ENCODE measurements at regions not wholly inside any gene's neighbourhood (a gene's known extent, or its start where the extent isn't known, plus 50 kb on each side); places are given as distances from the start of the nearest gene placed in this dataset.

DNA sequence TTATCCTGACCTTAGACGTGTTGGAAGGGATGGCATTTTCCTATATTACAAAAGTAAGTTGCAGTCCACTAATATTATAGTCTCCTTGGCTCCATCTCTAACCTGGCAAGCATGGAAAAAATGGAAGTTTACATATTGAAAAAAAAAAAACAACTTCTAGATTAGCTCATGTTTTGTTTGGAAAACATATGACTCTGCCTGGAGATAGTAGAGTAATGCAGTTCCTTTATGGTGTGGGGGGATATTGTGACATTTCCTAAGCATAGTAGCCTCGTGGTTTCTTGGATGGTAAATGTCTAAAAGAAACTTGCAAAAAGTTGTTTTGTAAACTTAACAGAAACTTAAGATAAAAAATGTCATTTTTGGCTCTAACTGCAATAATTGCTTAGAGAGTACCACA, 244.4 kb upstream of the FBXL7 start:
- 63% methylated on average over 2 of the region's 2 CpGs for WGBS (ENCODE audit: low lambda C conversion rate, missing lambda C conversion rate)

DNA sequence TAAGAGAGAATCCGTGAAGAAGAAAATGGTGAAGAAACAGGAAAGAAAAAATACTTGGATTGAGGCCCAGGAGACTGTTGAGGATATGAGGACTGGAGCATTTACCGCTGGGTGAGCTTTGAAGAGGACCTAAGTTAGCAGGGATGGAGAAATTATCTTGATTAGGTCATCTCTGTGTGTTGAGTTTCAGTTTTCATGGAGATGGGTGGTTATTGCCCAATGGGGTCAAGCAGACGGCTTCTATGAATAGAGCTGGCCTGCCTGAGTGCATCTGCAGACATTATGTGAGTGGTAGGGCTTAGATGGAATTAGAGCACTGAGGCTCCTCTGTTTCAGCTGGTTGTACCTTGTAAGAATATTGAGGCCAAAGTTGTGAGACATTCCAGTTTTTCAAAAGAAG, 245.4 kb upstream of the FBXL7 start:
- Histone ChIP-seq H3K4me2 (no peak overlapping the region), H3K79me2 (no peaks in the 10 kb centered on the region), H3K27ac (peak overlapping the region; percentile 67), H3K36me3 (replicated peaks; ENCODE audit: insufficient read depth, low read depth) (no peaks in the 10 kb centered on the region), H3K4me1 (ENCODE audit: insufficient read depth) (peaks cover 4% of the 10 kb centered on the region), H4K20me1 (ENCODE audit: insufficient read depth, poor library complexity, severe bottlenecking) (no peaks in the 10 kb centered on the region), H3K9me2 (replicated peaks; ENCODE audit: insufficient read depth) (no peaks in the 10 kb centered on the region), H3K27me3 (no peaks in the 10 kb centered on the region), H2AFZ (no peak overlapping the region), H3K4me3 (no peak overlapping the region), H3K9me3 (ENCODE audit: low read depth) (no peaks in the 10 kb centered on the region)
- 74% methylated on average over 3 of the region's 3 CpGs for WGBS (ENCODE audit: low lambda C conversion rate, missing lambda C conversion rate)
- DNase-seq (ENCODE audit: low spot score): peak; percentile 38
- TF ChIP-seq EZH2phosphoT487 (IDR thresholded peaks at IDR 0.05; ENCODE audit: low read depth, severe bottlenecking, unreplicated experiment) (no peak), EZH2 (IDR thresholded peaks at IDR 0.05; ENCODE audit: borderline replicate concordance) (no peak)
- TF ChIP-seq, protein P1, sequence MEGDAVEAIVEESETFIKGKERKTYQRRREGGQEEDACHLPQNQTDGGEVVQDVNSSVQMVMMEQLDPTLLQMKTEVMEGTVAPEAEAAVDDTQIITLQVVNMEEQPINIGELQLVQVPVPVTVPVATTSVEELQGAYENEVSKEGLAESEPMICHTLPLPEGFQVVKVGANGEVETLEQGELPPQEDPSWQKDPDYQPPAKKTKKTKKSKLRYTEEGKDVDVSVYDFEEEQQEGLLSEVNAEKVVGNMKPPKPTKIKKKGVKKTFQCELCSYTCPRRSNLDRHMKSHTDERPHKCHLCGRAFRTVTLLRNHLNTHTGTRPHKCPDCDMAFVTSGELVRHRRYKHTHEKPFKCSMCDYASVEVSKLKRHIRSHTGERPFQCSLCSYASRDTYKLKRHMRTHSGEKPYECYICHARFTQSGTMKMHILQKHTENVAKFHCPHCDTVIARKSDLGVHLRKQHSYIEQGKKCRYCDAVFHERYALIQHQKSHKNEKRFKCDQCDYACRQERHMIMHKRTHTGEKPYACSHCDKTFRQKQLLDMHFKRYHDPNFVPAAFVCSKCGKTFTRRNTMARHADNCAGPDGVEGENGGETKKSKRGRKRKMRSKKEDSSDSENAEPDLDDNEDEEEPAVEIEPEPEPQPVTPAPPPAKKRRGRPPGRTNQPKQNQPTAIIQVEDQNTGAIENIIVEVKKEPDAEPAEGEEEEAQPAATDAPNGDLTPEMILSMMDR (IDR thresholded peaks at IDR 0.05; ENCODE audit: poor library complexity): no peak

More for the DNA sequence above, 244.4 kb upstream of the FBXL7 start:
- Histone ChIP-seq H3K9me2 (replicated peaks; ENCODE audit: insufficient read depth) (no peaks in the 10 kb centered on the region), H3K27me3 (no peaks in the 10 kb centered on the region), H3K36me3 (replicated peaks; ENCODE audit: insufficient read depth, low read depth) (no peaks in the 10 kb centered on the region), H3K9me3 (ENCODE audit: low read depth) (no peaks in the 10 kb centered on the region), H3K4me2 (no peak overlapping the region), H3K79me2 (no peaks in the 10 kb centered on the region), H3K4me1 (ENCODE audit: insufficient read depth) (peaks cover 8% of the 10 kb centered on the region), H3K27ac (peak overlapping the region; percentile 67), H4K20me1 (ENCODE audit: insufficient read depth, poor library complexity, severe bottlenecking) (no peaks in the 10 kb centered on the region), H2AFZ (no peak overlapping the region), H3K4me3 (no peak overlapping the region)
- TF ChIP-seq, protein P1 (IDR thresholded peaks at IDR 0.05; ENCODE audit: poor library complexity): no peak
- TF ChIP-seq EZH2phosphoT487 (IDR thresholded peaks at IDR 0.05; ENCODE audit: low read depth, severe bottlenecking, unreplicated experiment): no peak
- TF ChIP-seq EZH2 (IDR thresholded peaks at IDR 0.05; ENCODE audit: borderline replicate concordance): no peak
- DNase-seq (ENCODE audit: low spot score): no peak

DNA sequence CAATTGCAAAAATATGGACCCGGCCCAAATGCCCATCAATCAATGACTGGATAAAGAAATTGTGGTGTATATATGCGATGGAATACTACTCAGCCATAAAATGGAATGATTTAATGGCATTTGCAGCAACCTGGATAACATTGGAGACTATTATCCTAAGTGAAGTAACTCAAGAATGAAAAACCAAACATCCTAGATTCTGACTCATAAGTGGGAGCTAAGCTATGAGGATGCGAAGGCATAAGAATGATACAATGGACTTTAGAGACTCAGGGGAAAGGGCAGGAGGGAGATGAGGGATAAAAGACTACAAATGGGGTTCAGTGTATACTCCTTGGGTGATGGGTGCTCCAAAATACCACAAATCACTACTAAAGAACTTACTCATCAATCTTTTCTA, 247.6 kb upstream of the FBXL7 start:
- DNase-seq (ENCODE audit: low spot score): no peak
- Histone ChIP-seq H3K9me3 (ENCODE audit: low read depth) (no peaks in the 10 kb centered on the region), H3K36me3 (replicated peaks; ENCODE audit: insufficient read depth, low read depth) (no peaks in the 10 kb centered on the region), H3K4me1 (ENCODE audit: insufficient read depth) (peaks cover 7% of the 10 kb centered on the region), H3K27ac (no peak overlapping the region), H2AFZ (no peak overlapping the region), H3K4me3 (no peak overlapping the region), H3K9me2 (replicated peaks; ENCODE audit: insufficient read depth) (no peaks in the 10 kb centered on the region), H3K27me3 (no peaks in the 10 kb centered on the region), H3K4me2 (no peak overlapping the region), H3K79me2 (no peaks in the 10 kb centered on the region), H4K20me1 (ENCODE audit: insufficient read depth, poor library complexity, severe bottlenecking) (no peaks in the 10 kb centered on the region)
- 83% methylated on average over 3 of the region's 3 CpGs for WGBS (ENCODE audit: low lambda C conversion rate, missing lambda C conversion rate)
- TF ChIP-seq, protein P1 (IDR thresholded peaks at IDR 0.05; ENCODE audit: poor library complexity): no peak
- TF ChIP-seq EZH2 (IDR thresholded peaks at IDR 0.05; ENCODE audit: borderline replicate concordance) (no peak), EZH2phosphoT487 (IDR thresholded peaks at IDR 0.05; ENCODE audit: low read depth, severe bottlenecking, unreplicated experiment) (no peak)

DNA sequence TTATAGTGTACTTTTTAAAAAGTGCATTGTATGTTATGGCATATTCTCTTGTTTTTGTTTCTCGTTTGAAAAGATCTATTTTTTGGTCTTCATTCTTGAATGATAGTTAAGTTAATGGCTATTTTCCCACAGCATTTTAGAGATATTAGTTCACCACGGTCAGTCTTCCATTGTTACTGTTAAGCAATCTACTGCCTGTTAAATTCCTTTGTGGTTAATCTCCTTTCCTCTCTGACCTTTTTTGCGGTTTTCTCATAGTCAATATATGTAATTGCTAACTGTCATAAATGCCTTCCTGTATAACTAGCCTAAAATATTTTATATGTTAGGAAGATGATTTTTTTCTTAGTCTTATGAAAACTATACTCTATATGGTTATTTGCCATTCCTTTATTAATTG, 250.8 kb upstream of the FBXL7 start:
- TF ChIP-seq EZH2 (IDR thresholded peaks at IDR 0.05; ENCODE audit: borderline replicate concordance) (no peak), EZH2phosphoT487 (IDR thresholded peaks at IDR 0.05; ENCODE audit: low read depth, severe bottlenecking, unreplicated experiment) (no peak)
- TF ChIP-seq, protein P1 (IDR thresholded peaks at IDR 0.05; ENCODE audit: poor library complexity): no peak
- Histone ChIP-seq H3K27me3 (no peaks in the 10 kb centered on the region), H3K9me2 (replicated peaks; ENCODE audit: insufficient read depth) (no peaks in the 10 kb centered on the region), H3K9me3 (ENCODE audit: low read depth) (peaks cover 8% of the 10 kb centered on the region), H3K4me1 (ENCODE audit: insufficient read depth) (peaks cover 5% of the 10 kb centered on the region), H3K36me3 (replicated peaks; ENCODE audit: insufficient read depth, low read depth) (no peaks in the 10 kb centered on the region), H4K20me1 (ENCODE audit: insufficient read depth, poor library complexity, severe bottlenecking) (no peaks in the 10 kb centered on the region), H2AFZ (no peak overlapping the region), H3K79me2 (no peaks in the 10 kb centered on the region), H3K27ac (no peak overlapping the region), H3K4me2 (peak overlapping the region; percentile 16), H3K4me3 (no peak overlapping the region)
- WGBS (ENCODE audit: low lambda C conversion rate, missing lambda C conversion rate): 44% methylated on average over 3 of the region's 3 CpGs
- no peak for DNase-seq (ENCODE audit: low spot score)
